ENCODE measurements at regions not wholly inside any gene's neighbourhood (a gene's known extent, or its start where the extent isn't known, plus 50 kb on each side); places are given as distances from the start of the nearest gene placed in this dataset.

- TF ChIP-seq CTCF (conservative IDR thresholded peaks at IDR 0.05): no peak
- H3K27ac Mint-ChIP-seq: peak overlapping the region; percentile 0
- no peak for DNase-seq (ENCODE audit: extremely low spot score, unreplicated experiment)
- no peaks in the 10 kb centered on the region for H3K27me3 Mint-ChIP-seq
- H3K4me3 Mint-ChIP-seq: no peak overlapping the region
- no peaks in the 10 kb centered on the region for H3K36me3 Mint-ChIP-seq
- H3K9me3 Mint-ChIP-seq: no peaks in the 10 kb centered on the region
- H3K4me1 Mint-ChIP-seq (ENCODE audit: unreplicated experiment): peaks cover 27% of the 10 kb centered on the region
Measured at GRCh38 chr15:91696981-91697380, 156.5 kb upstream of the SLCO3A1 start.

GRCh38 chr15:91698241-91698640 lies 155.3 kb upstream of the SLCO3A1 start:
- H3K27me3 Mint-ChIP-seq: no peaks in the 10 kb centered on the region
- H3K27ac Mint-ChIP-seq: no peak overlapping the region
- no peak overlapping the region for H3K4me3 Mint-ChIP-seq
- peaks cover 27% of the 10 kb centered on the region for H3K4me1 Mint-ChIP-seq (ENCODE audit: unreplicated experiment)
- no peak for TF ChIP-seq CTCF (conservative IDR thresholded peaks at IDR 0.05)
- DNase-seq (ENCODE audit: extremely low spot score, unreplicated experiment): no peak
- no peaks in the 10 kb centered on the region for H3K36me3 Mint-ChIP-seq
- no peaks in the 10 kb centered on the region for H3K9me3 Mint-ChIP-seq

- no peak for DNase-seq (ENCODE audit: extremely low spot score, unreplicated experiment)
- H3K4me3 Mint-ChIP-seq: no peak overlapping the region
- no peaks in the 10 kb centered on the region for H3K36me3 Mint-ChIP-seq
- TF ChIP-seq CTCF (conservative IDR thresholded peaks at IDR 0.05): no peak
- H3K27ac Mint-ChIP-seq: no peak overlapping the region
- H3K9me3 Mint-ChIP-seq: no peaks in the 10 kb centered on the region
- H3K27me3 Mint-ChIP-seq: no peaks in the 10 kb centered on the region
- H3K4me1 Mint-ChIP-seq (ENCODE audit: unreplicated experiment): peaks cover 18% of the 10 kb centered on the region
Measured at GRCh38 chr15:91699741-91700140, 153.8 kb upstream of the SLCO3A1 start.

GRCh38 chr15:91703274-91703673 lies 150.2 kb upstream of the SLCO3A1 start:
- no peak for TF ChIP-seq CTCF (conservative IDR thresholded peaks at IDR 0.05)

GRCh38 chr15:91704343-91704742 lies 149.2 kb upstream of the SLCO3A1 start:
- H3K36me3 Mint-ChIP-seq: no peaks in the 10 kb centered on the region
- no peak overlapping the region for H3K4me3 Mint-ChIP-seq
- DNase-seq (ENCODE audit: extremely low spot score, unreplicated experiment): no peak
- no peaks in the 10 kb centered on the region for H3K27me3 Mint-ChIP-seq
- H3K9me3 Mint-ChIP-seq: no peaks in the 10 kb centered on the region
- TF ChIP-seq CTCF (conservative IDR thresholded peaks at IDR 0.05): no peak
- H3K27ac Mint-ChIP-seq: no peak overlapping the region
- H3K4me1 Mint-ChIP-seq (ENCODE audit: unreplicated experiment): peaks cover 6% of the 10 kb centered on the region

More at GRCh38 chr15:91703274-91703673, 150.2 kb upstream of the SLCO3A1 start:
- Mint-ChIP-seq H3K36me3 (no peaks in the 10 kb centered on the region), H3K4me1 (ENCODE audit: unreplicated experiment) (peaks cover 6% of the 10 kb centered on the region), H3K27ac (no peak overlapping the region), H3K9me3 (no peaks in the 10 kb centered on the region), H3K4me3 (no peak overlapping the region), H3K27me3 (no peaks in the 10 kb centered on the region)
- DNase-seq (ENCODE audit: extremely low spot score, unreplicated experiment): no peak
